ENCODE measurements at regions not wholly inside any gene's neighbourhood (a gene's known extent, or its start where the extent isn't known, plus 50 kb on each side); places are given as distances from the start of the nearest gene placed in this dataset.
A peak's percentile ranks its signal among the peaks of the same experiment; 100 is the strongest.

DNA sequence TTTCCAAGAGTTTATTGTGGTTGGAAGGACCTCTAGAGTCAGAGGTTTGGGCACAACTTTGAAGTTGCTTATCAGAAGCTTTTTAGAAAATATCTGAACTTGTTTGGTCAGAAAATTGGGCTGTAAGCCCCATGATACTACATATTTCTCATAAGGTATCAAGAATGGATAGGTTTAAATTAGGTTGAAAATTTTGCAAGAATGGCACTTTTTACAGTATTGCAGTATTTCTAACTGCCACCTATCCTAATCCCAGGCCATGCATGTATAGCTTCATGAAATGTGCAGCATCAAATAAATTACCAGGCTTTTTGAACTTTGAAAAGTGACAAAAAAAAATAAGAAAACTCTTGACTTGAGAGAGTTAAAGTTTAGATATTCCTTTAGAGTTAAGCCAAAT, 367.2 kb downstream of the FIGN start:
- DNase-seq (no peak), ATAC-seq (no peak)
- Histone ChIP-seq H3K4me1 (no peaks in the 10 kb centered on the region), H3K27ac (no peak overlapping the region), H3K4me3 (no peak overlapping the region), H3K36me3 (no peaks in the 10 kb centered on the region), H3K27me3 (no peaks in the 10 kb centered on the region), H3K9me3 (no peaks in the 10 kb centered on the region)
- TF ChIP-seq POLR2A (IDR thresholded peaks at IDR 0.05) = no peak
- TF ChIP-seq CTCF (IDR thresholded peaks at IDR 0.05) = no peak
- intact Hi-C loops (cut with DNase I) = no loop called here

GRCh38 chr2:163367825-163368582, 367.8 kb downstream of the FIGN start:
- no peak for DNase-seq
- Histone ChIP-seq H3K9me3 (no peaks in the 10 kb centered on the region), H3K4me3 (no peak overlapping the region), H3K27ac (no peak overlapping the region), H3K4me1 (no peaks in the 10 kb centered on the region), H3K27me3 (no peaks in the 10 kb centered on the region), H3K36me3 (no peaks in the 10 kb centered on the region)
- ATAC-seq = peak in 1 of 4 donors; percentile 75
- 75% methylated on average over 4 of the region's 4 CpGs for WGBS (ENCODE audit: insufficient coverage, low coverage, low lambda C conversion rate, missing lambda C conversion rate)
- TF ChIP-seq CTCF (IDR thresholded peaks at IDR 0.05) (no peak), POLR2A (IDR thresholded peaks at IDR 0.05) (no peak)
- intact Hi-C loops (cut with DNase I) = no loop called here

- H3K4me1 ChIP-seq = no peaks in the 10 kb centered on the region
- H3K36me3 ChIP-seq = no peaks in the 10 kb centered on the region
- H3K27me3 ChIP-seq = no peaks in the 10 kb centered on the region
- intact Hi-C loops (cut with DNase I) = no loop called here
- no peak overlapping the region for H3K4me3 ChIP-seq
- H3K9me3 ChIP-seq = no peaks in the 10 kb centered on the region
- ATAC-seq (no peak), DNase-seq (no peak)
- TF ChIP-seq POLR2A (IDR thresholded peaks at IDR 0.05) (no peak), CTCF (IDR thresholded peaks at IDR 0.05) (no peak)
- no peak overlapping the region for H3K27ac ChIP-seq
Observed at GRCh38 chr2:163364736-163365135, 371.1 kb downstream of the FIGN start.

- no peaks in the 10 kb centered on the region for H3K27me3 ChIP-seq
- no peaks in the 10 kb centered on the region for H3K36me3 ChIP-seq
- no peaks in the 10 kb centered on the region for H3K9me3 ChIP-seq
- DNase-seq (no peak), ATAC-seq (no peak)
- intact Hi-C loops (cut with DNase I) = loop anchor here in 1 of 2 donors (10.0 kb wide), 1 partner anchor 701 kb away; no protein-coding TSS in a partner anchor
- no peak overlapping the region for H3K27ac ChIP-seq
- no peaks in the 10 kb centered on the region for H3K4me1 ChIP-seq
- 50% methylated on average over 1 of the region's 1 CpG for WGBS (ENCODE audit: insufficient coverage, low coverage, low lambda C conversion rate, missing lambda C conversion rate)
- no peak overlapping the region for H3K4me3 ChIP-seq
- TF ChIP-seq POLR2A (IDR thresholded peaks at IDR 0.05) (no peak), CTCF (IDR thresholded peaks at IDR 0.05) (no peak)
Observed at GRCh38 chr2:163353551-163353950, 382.3 kb downstream of the FIGN start.

- no peak overlapping the region for H3K4me3 ChIP-seq
- intact Hi-C loops (cut with DNase I) = loop anchor here in 1 of 2 donors (10.0 kb wide), 1 partner anchor 703 kb away; no protein-coding TSS in a partner anchor
- H3K36me3 ChIP-seq = no peaks in the 10 kb centered on the region
- no peaks in the 10 kb centered on the region for H3K9me3 ChIP-seq
- WGBS (ENCODE audit: insufficient coverage, low coverage, low lambda C conversion rate, missing lambda C conversion rate) = 89% methylated on average over 2 of the region's 2 CpGs
- no peak overlapping the region for H3K27ac ChIP-seq
- ATAC-seq = no peak
- H3K4me1 ChIP-seq = no peaks in the 10 kb centered on the region
- TF ChIP-seq CTCF (IDR thresholded peaks at IDR 0.05) (no peak), POLR2A (IDR thresholded peaks at IDR 0.05) (no peak)
- H3K27me3 ChIP-seq = no peaks in the 10 kb centered on the region
- no peak for DNase-seq
Observed at GRCh38 chr2:163351966-163352365, 383.8 kb downstream of the FIGN start.
